Thyroid gland (tissue), 4 donors: ENCODE measurements at regions not wholly inside any gene's neighbourhood (a gene's known extent, or its start where the extent isn't known, plus 50 kb on each side); places are given as distances from the start of the nearest gene placed in this dataset.

Experiments used
- DNase-seq, 2 donors: peaks; one replicate each; pipeline ENCODE4 v3.0.0-alpha.2; 2019
- H3K27ac ChIP-seq, 3 donors: fragments of 200-600 bp; sonication (generic); 1 replicate in 2 of 3; 2 replicates in 1 of 3; pipeline ENCODE4 v1.5.1; 2016 to 2019; ENCODE audit warnings: mild to moderate bottlenecking in 1 of 3, moderate library complexity in 1 of 3
- H3K27me3 ChIP-seq: fragments of 200-600 bp; sonication (generic); one replicate; pipeline ENCODE4 v1.5.1; 2019
- H3K36me3 ChIP-seq, 2 donors: fragments of 200-600 bp; sonication (generic); one replicate each; pipeline ENCODE4 v1.5.1; 2016 to 2019
- H3K4me1 ChIP-seq, 2 donors: fragments of 200-600 bp; sonication (generic); one replicate each; pipeline ENCODE4 v1.5.1; 2017 to 2019
- H3K4me3 ChIP-seq, 3 donors: fragments of 200-600 bp; sonication (generic); replicated peaks in 1 of 3; 1 replicate in 2 of 3; 2 replicates in 1 of 3; pipeline ENCODE4 v1.5.1; 2016; ENCODE audit warnings: mild to moderate bottlenecking in 1 of 3
- H3K9me3 ChIP-seq: fragments of 200-600 bp; sonication (generic); one replicate; pipeline ENCODE4 v1.5.1; 2017
- CTCF ChIP-seq, 6 experiments: fragments of 200-600 bp in 3 of 6; fragments of 450-650 bp in 3 of 6; sonication (generic) in 3 of 6; IDR thresholded peaks; one replicate each; pipeline ENCODE4 v1.5.1; 2016 to 2019; ENCODE audit warnings: antibody characterized with exemption in 6 of 6, mild to moderate bottlenecking in 2 of 6, inconsistent platforms in 1 of 6, moderate library complexity in 1 of 6
- POLR2A ChIP-seq, 2 donors: fragments of 450-650 bp; IDR thresholded peaks; one replicate each; pipeline ENCODE4 v1.6.1; 2017; ENCODE audit warnings: antibody characterized with exemption in 2 of 2, mild to moderate bottlenecking in 2 of 2, moderate library complexity in 1 of 2
- WGBS, 2 donors: methylation state at CpG; one replicate each; pipeline ENCODE4 v1.1.5; 2017; 5-methylcytosine and 5-hydroxymethylcytosine counted together
- intact Hi-C: fragments of 100-400 bp; cut with DNase I; formaldehyde crosslinking; loops from one replicate; pipeline ENCODE4 v1.15.1; 2023

- Histone ChIP-seq H3K4me1 (no peaks in the 10 kb centered on the region), H3K9me3 (no peaks in the 10 kb centered on the region), H3K27me3 (no peaks in the 10 kb centered on the region), H3K27ac (no peak overlapping the region), H3K36me3 (no peaks in the 10 kb centered on the region), H3K4me3 (no peak overlapping the region)
- WGBS, 2 donors, result 88 to 100% methylated on average over 4 of the region's 4 CpGs
- intact Hi-C loops, result no loop called here
- DNase-seq, result no peak
- TF ChIP-seq CTCF (IDR thresholded peaks at IDR 0.05), result no peak
- no peak for TF ChIP-seq POLR2A (IDR thresholded peaks at IDR 0.05)
Measured at GRCh38 chr18:34314847-34315246, 90.1 kb upstream of the NOL4 start.

GRCh38 chr18:34315591-34316352 is 91.1 kb upstream of the NOL4 start:
- 85 to 86% methylated on average over 6 of the region's 6 CpGs for WGBS, 2 donors
- H3K36me3 ChIP-seq, result no peaks in the 10 kb centered on the region
- intact Hi-C loops, result no loop called here
- H3K9me3 ChIP-seq, result no peaks in the 10 kb centered on the region
- H3K27ac ChIP-seq, result no peak overlapping the region
- no peaks in the 10 kb centered on the region for H3K4me1 ChIP-seq
- TF ChIP-seq POLR2A (IDR thresholded peaks at IDR 0.05) (no peak), CTCF (IDR thresholded peaks at IDR 0.05) (no peak)
- DNase-seq, result no peak
- H3K27me3 ChIP-seq, result no peaks in the 10 kb centered on the region
- H3K4me3 ChIP-seq, result no peak overlapping the region

- Histone ChIP-seq H3K27me3 (no peaks in the 10 kb centered on the region), H3K4me1 (no peaks in the 10 kb centered on the region), H3K27ac (no peak overlapping the region), H3K4me3 (no peak overlapping the region), H3K36me3 (no peaks in the 10 kb centered on the region), H3K9me3 (no peaks in the 10 kb centered on the region)
- intact Hi-C loops, result loop anchor here (10.0 kb wide), 1 partner anchor 195 kb away; no protein-coding TSS in a partner anchor
- TF ChIP-seq CTCF (IDR thresholded peaks at IDR 0.05) (no peak), POLR2A (IDR thresholded peaks at IDR 0.05) (no peak)
- 89 to 91% methylated on average over 2 of the region's 2 CpGs for WGBS, 2 donors
- DNase-seq, result no peak
Measured at GRCh38 chr18:34320267-34320666, 95.6 kb upstream of the NOL4 start.

GRCh38 chr18:34321066-34321465 is 96.4 kb upstream of the NOL4 start:
- no peak overlapping the region for H3K27ac ChIP-seq
- H3K9me3 ChIP-seq, result no peaks in the 10 kb centered on the region
- no peak overlapping the region for H3K4me3 ChIP-seq
- H3K36me3 ChIP-seq, result no peaks in the 10 kb centered on the region
- intact Hi-C loops, result loop anchor here (10.0 kb wide), 1 partner anchor 196 kb away; no protein-coding TSS in a partner anchor
- no peak for DNase-seq
- no peaks in the 10 kb centered on the region for H3K4me1 ChIP-seq
- TF ChIP-seq CTCF (IDR thresholded peaks at IDR 0.05) (no peak), POLR2A (IDR thresholded peaks at IDR 0.05) (no peak)
- H3K27me3 ChIP-seq, result no peaks in the 10 kb centered on the region
- WGBS, 2 donors, result 80 to 81% methylated on average over 2 of the region's 2 CpGs
